ENCODE measurements at regions not wholly inside any gene's neighbourhood (a gene's known extent, or its start where the extent isn't known, plus 50 kb on each side); places are given as distances from the start of the nearest gene placed in this dataset.

- H3K27ac Mint-ChIP-seq: no peak overlapping the region
- ATAC-seq: no peak
- no peaks in the 10 kb centered on the region for H3K27me3 Mint-ChIP-seq
- H3K4me3 Mint-ChIP-seq: no peak overlapping the region
- DNase-seq: no peak
- H3K9me3 Mint-ChIP-seq: no peaks in the 10 kb centered on the region
- no peaks in the 10 kb centered on the region for H3K4me1 Mint-ChIP-seq
Measured at GRCh38 chr22:49077586-49077985, 750.1 kb downstream of the BRD1 start.

GRCh38 chr22:49077036-49077393, 750.7 kb downstream of the BRD1 start:
- H3K27me3 Mint-ChIP-seq: no peaks in the 10 kb centered on the region
- DNase-seq (no peak), ATAC-seq (no peak)
- H3K9me3 Mint-ChIP-seq: no peaks in the 10 kb centered on the region
- H3K4me1 Mint-ChIP-seq: no peaks in the 10 kb centered on the region
- no peak overlapping the region for H3K4me3 Mint-ChIP-seq
- no peak overlapping the region for H3K27ac Mint-ChIP-seq

GRCh38 chr22:49076300-49077035, 751.2 kb downstream of the BRD1 start:
- H3K27ac Mint-ChIP-seq: no peak overlapping the region
- no peak for DNase-seq
- no peaks in the 10 kb centered on the region for H3K9me3 Mint-ChIP-seq
- no peaks in the 10 kb centered on the region for H3K4me1 Mint-ChIP-seq
- H3K4me3 Mint-ChIP-seq: no peak overlapping the region
- H3K27me3 Mint-ChIP-seq: no peaks in the 10 kb centered on the region
- ATAC-seq: no peak

- no peak for DNase-seq
- no peaks in the 10 kb centered on the region for H3K9me3 Mint-ChIP-seq
- H3K4me1 Mint-ChIP-seq: no peaks in the 10 kb centered on the region
- no peak for ATAC-seq
- no peaks in the 10 kb centered on the region for H3K27me3 Mint-ChIP-seq
- no peak overlapping the region for H3K27ac Mint-ChIP-seq
- H3K4me3 Mint-ChIP-seq: no peak overlapping the region
Measured at GRCh38 chr22:49075150-49075549, 752.5 kb downstream of the BRD1 start.

- Mint-ChIP-seq H3K4me1 (no peaks in the 10 kb centered on the region), H3K27ac (no peak overlapping the region), H3K27me3 (no peaks in the 10 kb centered on the region), H3K9me3 (no peaks in the 10 kb centered on the region), H3K4me3 (no peak overlapping the region)
- DNase-seq (no peak), ATAC-seq (no peak)
Measured at GRCh38 chr22:49073873-49074417, 753.7 kb downstream of the BRD1 start.

GRCh38 chr22:49072996-49073645, 754.6 kb downstream of the BRD1 start:
- no peak for ATAC-seq
- Mint-ChIP-seq H3K9me3 (no peaks in the 10 kb centered on the region), H3K4me1 (no peaks in the 10 kb centered on the region), H3K27me3 (no peaks in the 10 kb centered on the region), H3K4me3 (no peak overlapping the region), H3K27ac (peak overlapping the region in 1 of 2 donors; percentile 3)
- DNase-seq: no peak

GRCh38 chr22:49070501-49070900, 757.2 kb downstream of the BRD1 start:
- Mint-ChIP-seq H3K27ac (no peak overlapping the region), H3K4me1 (no peaks in the 10 kb centered on the region), H3K4me3 (no peak overlapping the region), H3K27me3 (no peaks in the 10 kb centered on the region), H3K9me3 (no peaks in the 10 kb centered on the region)
- no peak for ATAC-seq
- no peak for DNase-seq

- no peak overlapping the region for H3K4me3 Mint-ChIP-seq
Measured at GRCh38 chr22:49068861-49069500, 758.7 kb downstream of the BRD1 start.

GRCh38 chr22:49067504-49067903, 760.2 kb downstream of the BRD1 start:
- DNase-seq (no peak), ATAC-seq (no peak)
- peaks cover 12% of the 10 kb centered on the region for H3K27me3 Mint-ChIP-seq
- H3K4me1 Mint-ChIP-seq: no peaks in the 10 kb centered on the region
- H3K27ac Mint-ChIP-seq: no peak overlapping the region
- no peaks in the 10 kb centered on the region for H3K9me3 Mint-ChIP-seq
- no peak overlapping the region for H3K4me3 Mint-ChIP-seq

More at GRCh38 chr22:49068861-49069500, 758.7 kb downstream of the BRD1 start:
- no peak overlapping the region for H3K27ac Mint-ChIP-seq
- no peaks in the 10 kb centered on the region for H3K27me3 Mint-ChIP-seq
- H3K4me1 Mint-ChIP-seq: no peaks in the 10 kb centered on the region
- DNase-seq: no peak
- ATAC-seq: no peak
- no peaks in the 10 kb centered on the region for H3K9me3 Mint-ChIP-seq

- Mint-ChIP-seq H3K4me1 (no peaks in the 10 kb centered on the region), H3K27me3 (peaks cover 18% of the 10 kb centered on the region), H3K27ac (no peak overlapping the region), H3K9me3 (no peaks in the 10 kb centered on the region), H3K4me3 (no peak overlapping the region)
- no peak for DNase-seq
- no peak for ATAC-seq
Measured at GRCh38 chr22:49066619-49067018, 761.1 kb downstream of the BRD1 start.

GRCh38 chr22:49064836-49065235, 762.8 kb downstream of the BRD1 start:
- no peak for ATAC-seq
- Mint-ChIP-seq H3K27ac (no peak overlapping the region), H3K27me3 (peaks cover 25% of the 10 kb centered on the region)

GRCh38 chr22:49063545-49063890, 764.2 kb downstream of the BRD1 start:
- no peaks in the 10 kb centered on the region for H3K4me1 Mint-ChIP-seq
- ATAC-seq: no peak
- H3K9me3 Mint-ChIP-seq: no peaks in the 10 kb centered on the region
- H3K27me3 Mint-ChIP-seq: peaks cover 26% of the 10 kb centered on the region
- no peak overlapping the region for H3K27ac Mint-ChIP-seq
- DNase-seq: no peak
- H3K4me3 Mint-ChIP-seq: no peak overlapping the region

More at GRCh38 chr22:49064836-49065235, 762.8 kb downstream of the BRD1 start:
- Mint-ChIP-seq H3K4me1 (no peaks in the 10 kb centered on the region), H3K9me3 (no peaks in the 10 kb centered on the region), H3K4me3 (no peak overlapping the region)
- no peak for DNase-seq

- H3K4me3 Mint-ChIP-seq: no peak overlapping the region
- H3K27ac Mint-ChIP-seq: no peak overlapping the region
- no peaks in the 10 kb centered on the region for H3K4me1 Mint-ChIP-seq
- no peak for ATAC-seq
- no peak for DNase-seq
- peaks cover 26% of the 10 kb centered on the region for H3K27me3 Mint-ChIP-seq
- no peaks in the 10 kb centered on the region for H3K9me3 Mint-ChIP-seq
Measured at GRCh38 chr22:49062802-49063544, 764.7 kb downstream of the BRD1 start.

- no peaks in the 10 kb centered on the region for H3K9me3 Mint-ChIP-seq
- no peak for DNase-seq
- no peaks in the 10 kb centered on the region for H3K4me1 Mint-ChIP-seq
- H3K4me3 Mint-ChIP-seq: no peak overlapping the region
- ATAC-seq: no peak
- H3K27me3 Mint-ChIP-seq: peaks cover 26% of the 10 kb centered on the region
- no peak overlapping the region for H3K27ac Mint-ChIP-seq
Measured at GRCh38 chr22:49062155-49062801, 765.4 kb downstream of the BRD1 start.

- DNase-seq: no peak
Measured at GRCh38 chr22:49057910-49058309, 769.8 kb downstream of the BRD1 start.

More at GRCh38 chr22:49057910-49058309, 769.8 kb downstream of the BRD1 start:
- no peak for ATAC-seq
- H3K9me3 Mint-ChIP-seq: no peaks in the 10 kb centered on the region
- no peak overlapping the region for H3K27ac Mint-ChIP-seq
- peaks cover 19% of the 10 kb centered on the region for H3K27me3 Mint-ChIP-seq
- H3K4me3 Mint-ChIP-seq: no peak overlapping the region
- no peaks in the 10 kb centered on the region for H3K4me1 Mint-ChIP-seq

Data from stimulated activated naive CD8-positive, alpha-beta T cell treated with anti-CD3 and anti-CD28 coated beads, Interleukin-15, amount 100 ng/mL, for 72 hours (primary cell).